Right kidney (tissue), 1 donor: ENCODE measurements at regions not wholly inside any gene's neighbourhood (a gene's known extent, or its start where the extent isn't known, plus 50 kb on each side); places are given as distances from the start of the nearest gene placed in this dataset.
"Not testable (repeated sequence)": the region's sequence is repeated elsewhere in the genome, so short reads cannot be mapped to it uniquely, and the experiment has no call there.

ENCODE experiments used
- DNase-seq: peaks from one replicate; pipeline ENCODE4 v3.0.0-alpha.2; 2016

DNA sequence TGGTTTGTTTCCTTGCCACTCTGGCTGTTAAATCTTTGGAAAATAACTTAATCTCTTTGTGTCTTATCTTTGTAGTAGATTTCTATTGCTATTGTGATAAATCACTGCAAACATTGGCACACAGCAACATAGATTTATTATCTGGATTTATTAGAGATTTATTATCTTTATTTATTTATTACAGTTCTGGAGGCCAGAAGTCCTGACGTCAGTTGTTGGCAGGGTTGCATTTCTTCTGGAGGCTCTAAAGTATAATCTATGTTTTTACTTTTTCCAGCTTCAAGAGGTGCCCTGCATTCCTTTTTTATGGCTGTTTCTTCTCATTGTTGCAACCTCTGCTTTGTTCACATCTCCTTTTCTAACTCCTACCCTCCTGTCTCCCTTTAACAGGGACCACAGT lies 542.8 kb downstream of the GRXCR1 start:
- no peak for DNase-seq

DNA sequence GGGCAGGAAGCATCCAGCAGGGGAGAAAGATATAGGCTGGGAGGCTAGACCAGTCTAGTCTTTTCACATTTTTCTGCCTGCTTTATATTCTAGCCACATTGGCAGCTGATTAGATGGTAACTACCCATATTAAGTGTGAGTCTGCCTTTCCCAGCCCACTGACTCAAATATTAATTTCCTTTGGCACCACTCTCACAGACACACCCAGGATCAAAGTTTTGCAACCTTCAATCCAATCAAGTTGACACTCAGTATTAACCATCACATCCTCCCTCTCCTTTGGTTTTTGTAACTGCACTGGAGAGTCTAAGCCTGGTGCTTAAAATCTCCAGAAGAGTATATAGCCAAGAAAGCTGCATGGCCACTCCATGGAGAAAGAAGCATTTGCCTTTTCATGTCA lies 560.4 kb downstream of the GRXCR1 start:
- DNase-seq = peak; percentile 18

- DNase-seq = no peak
Measured at GRCh38 chr4:43456383-43456782, 563.9 kb downstream of the GRXCR1 start.

DNA sequence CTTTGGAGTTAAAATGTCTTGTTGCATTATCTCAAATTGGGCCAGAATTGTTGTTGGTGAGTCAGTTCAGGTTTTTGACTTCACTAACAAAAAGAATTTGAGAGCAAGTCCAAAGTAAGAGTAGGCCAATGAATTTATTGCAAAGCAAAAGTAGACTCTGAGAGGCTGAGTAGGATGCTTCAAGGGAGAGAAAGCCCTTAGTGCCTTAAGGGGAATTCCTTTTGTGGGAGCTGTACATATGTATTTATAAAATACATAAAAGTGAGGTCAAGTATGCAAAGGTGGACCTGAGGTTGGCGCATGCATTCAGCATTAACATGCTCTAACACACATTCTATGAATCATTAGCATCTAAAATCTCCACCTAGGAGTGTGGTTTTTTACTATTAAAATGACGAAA lies 565.4 kb downstream of the GRXCR1 start:
- DNase-seq = no peak

- no peak for DNase-seq
Measured at GRCh38 chr4:43458293-43458692, 565.8 kb downstream of the GRXCR1 start.

DNA sequence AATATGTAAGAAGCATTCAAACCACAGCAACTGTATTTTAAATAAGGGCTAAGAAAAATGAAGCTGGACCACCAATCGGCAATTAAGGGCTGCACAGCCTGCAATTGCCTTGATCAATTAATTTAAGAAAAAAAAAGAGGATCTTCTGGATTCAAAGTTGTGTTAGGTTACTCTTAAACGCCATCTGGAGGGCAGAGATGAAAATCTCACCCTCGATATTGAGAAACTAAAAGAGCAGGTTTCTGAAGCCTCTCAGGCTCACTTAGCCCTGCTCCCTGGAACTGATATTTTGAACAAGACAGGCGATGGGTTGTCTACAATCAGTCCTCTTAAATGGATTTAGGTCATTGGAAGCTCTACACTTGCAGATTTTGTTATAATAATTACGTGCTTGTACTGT lies 579.4 kb downstream of the GRXCR1 start:
- DNase-seq = no peak

- no peak for DNase-seq
Measured at GRCh38 chr4:43481526-43481925, 589.0 kb downstream of the GRXCR1 start.

- no peak for DNase-seq
Measured at GRCh38 chr4:43485196-43485595, 592.7 kb downstream of the GRXCR1 start.

DNA sequence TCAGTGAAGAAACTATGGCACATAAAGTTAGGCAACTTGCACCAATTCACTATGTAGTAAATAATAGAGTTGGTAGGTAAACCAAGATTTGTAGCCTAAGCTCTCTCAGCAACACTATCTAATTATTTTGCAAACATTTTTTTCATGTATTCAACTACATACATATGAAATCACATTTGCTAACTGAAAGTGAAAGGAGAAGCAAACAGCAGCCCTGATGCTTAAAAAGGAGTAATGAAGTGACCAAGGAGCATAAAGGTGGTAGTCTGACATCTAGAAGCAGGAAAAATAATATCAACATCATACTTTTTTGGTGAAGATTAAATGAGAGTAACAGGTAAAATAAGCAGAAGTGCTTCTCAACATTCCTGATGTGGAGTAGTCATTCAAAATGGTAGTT lies 603.7 kb downstream of the GRXCR1 start:
- DNase-seq = no peak

- DNase-seq = no peak
Measured at GRCh38 chr4:43496602-43497001, 604.1 kb downstream of the GRXCR1 start.

DNA sequence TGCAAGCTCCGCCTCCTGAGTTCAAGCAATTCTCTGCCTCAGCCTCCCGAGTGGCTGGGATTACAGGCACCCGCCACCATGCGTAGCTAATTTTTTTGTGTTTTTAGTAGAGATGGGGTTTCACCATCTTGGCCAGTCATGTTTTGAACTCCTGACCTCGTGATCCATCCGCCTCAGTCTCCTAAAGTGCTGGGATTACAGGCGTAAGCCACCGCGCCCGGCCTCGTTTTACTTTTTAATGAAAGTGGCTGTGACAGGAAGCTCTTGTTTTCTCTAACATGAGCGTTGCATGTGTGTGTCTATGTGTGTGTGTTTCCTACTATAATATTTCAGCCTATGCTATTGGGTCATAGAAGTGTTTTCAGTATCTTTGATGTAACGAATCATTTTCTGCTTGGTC lies 613.3 kb downstream of the GRXCR1 start:
- DNase-seq = not testable (repeated sequence)

- DNase-seq = no peak
Measured at GRCh38 chr4:43512253-43512652, 619.7 kb downstream of the GRXCR1 start.

GRCh38 chr4:43525646-43526045 lies 633.1 kb downstream of the GRXCR1 start:
- DNase-seq = no peak

GRCh38 chr4:43547561-43547960 lies 655.0 kb downstream of the GRXCR1 start:
- no peak for DNase-seq

- no peak for DNase-seq
Measured at GRCh38 chr4:43550981-43551627, 658.6 kb downstream of the GRXCR1 start.

GRCh38 chr4:43556262-43556661 lies 663.7 kb downstream of the GRXCR1 start:
- no peak for DNase-seq

DNA sequence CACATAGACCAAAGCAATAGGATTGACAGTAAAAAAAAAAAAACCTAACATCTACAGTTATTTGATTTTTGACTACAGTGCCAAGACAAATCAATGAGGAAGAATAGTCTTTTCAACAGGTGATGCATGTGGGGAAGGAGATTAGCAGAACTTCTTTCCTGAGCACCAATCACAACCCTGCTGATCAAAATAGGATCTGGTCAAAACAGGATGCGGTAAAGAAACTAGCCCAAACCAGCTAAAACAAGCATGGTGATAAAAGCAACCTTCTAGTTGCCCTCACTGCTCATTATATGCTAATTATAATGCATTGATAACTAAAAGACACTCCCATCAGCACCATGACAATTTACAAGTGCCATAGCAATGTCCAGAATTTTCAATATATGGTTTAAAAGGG lies 667.5 kb downstream of the GRXCR1 start:
- no peak for DNase-seq

GRCh38 chr4:43564107-43564506 lies 671.6 kb downstream of the GRXCR1 start:
- no peak for DNase-seq

GRCh38 chr4:43564591-43564990 lies 672.1 kb downstream of the GRXCR1 start:
- no peak for DNase-seq

GRCh38 chr4:43567644-43568043 lies 675.1 kb downstream of the GRXCR1 start:
- no peak for DNase-seq

GRCh38 chr4:43586813-43587212 lies 694.3 kb downstream of the GRXCR1 start:
- DNase-seq = no peak

- DNase-seq = no peak
Measured at GRCh38 chr4:43587758-43588157, 695.2 kb downstream of the GRXCR1 start.

DNA sequence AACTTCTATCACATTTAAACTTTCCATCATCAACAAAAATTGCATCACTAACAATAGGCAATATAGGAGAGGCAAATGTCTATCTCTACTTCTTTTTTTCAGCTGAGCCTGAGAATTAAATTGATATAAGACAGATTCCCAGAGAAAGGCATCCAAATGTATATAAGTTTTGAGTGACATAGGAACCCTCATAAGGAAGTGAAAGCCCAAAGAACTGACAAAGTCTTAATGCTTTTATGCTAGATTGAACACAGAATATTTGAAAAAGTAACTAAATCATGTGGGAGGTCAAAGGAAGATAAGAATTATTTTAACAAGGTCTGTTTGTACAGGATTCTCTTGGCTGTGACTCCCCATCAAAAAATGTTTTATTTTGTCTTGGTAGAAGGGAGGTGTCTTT lies 714.9 kb downstream of the GRXCR1 start:
- DNase-seq = no peak

DNA sequence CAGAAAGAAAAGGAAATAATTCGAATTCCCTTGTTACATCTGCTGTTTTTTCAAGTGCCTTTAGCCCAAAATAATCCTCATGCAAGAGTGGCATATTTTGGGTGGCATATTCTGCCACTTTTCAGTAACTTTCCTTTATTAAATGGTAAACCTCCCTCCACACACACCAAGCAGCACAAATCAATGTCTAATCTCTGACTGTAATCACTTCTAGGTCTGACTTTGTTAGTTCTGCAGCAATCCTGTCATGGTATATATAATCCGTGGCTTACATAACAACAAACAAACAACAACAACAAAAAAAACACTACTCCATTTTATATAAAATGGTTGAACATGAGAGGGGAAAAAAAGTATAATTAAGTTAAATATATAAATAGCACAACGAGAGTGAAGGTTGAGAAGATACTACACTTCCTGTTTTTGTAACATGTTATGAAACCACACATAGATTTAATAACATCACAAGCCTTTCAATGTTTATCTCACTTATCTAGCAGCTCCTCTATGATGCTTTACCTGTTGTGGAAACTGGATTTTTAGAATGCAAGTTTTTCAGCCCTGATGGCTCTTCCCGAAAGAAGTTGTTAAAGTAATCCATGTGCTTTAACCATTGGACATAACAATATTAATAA lies 715.4 kb downstream of the GRXCR1 start:
- no peak for DNase-seq

DNA sequence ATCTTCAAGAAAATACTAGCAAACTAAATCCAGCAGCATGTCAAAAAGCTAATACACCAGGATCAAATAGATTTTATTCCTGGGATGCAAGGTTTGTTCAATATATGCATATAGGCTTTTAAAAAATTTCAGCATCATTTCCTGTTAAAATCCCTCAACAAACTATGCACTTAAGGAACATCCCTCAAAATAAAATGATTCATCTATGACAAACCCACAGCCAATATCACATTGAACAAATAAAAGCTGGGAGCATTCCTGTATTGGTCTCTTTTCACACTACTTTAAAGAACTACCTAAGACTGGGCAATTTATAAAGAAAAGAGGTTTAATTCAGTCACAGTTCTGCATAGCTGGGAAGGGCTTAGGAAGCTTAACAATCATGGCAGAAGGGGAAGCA lies 726.7 kb downstream of the GRXCR1 start:
- DNase-seq = no peak
